GM21390 (cell line): ENCODE measurements at regions not wholly inside any gene's neighbourhood (a gene's known extent, or its start where the extent isn't known, plus 50 kb on each side); places are given as distances from the start of the nearest gene placed in this dataset.
A peak's percentile ranks its signal among the peaks of the same experiment; 100 is the strongest.

Experiments used
- ATAC-seq: cut with Tn5 transposase; IDR thresholded peaks from one replicate; pipeline ENCODE4 v1.9.1; 2021; ENCODE audit not compliant: unreplicated experiment

DNA sequence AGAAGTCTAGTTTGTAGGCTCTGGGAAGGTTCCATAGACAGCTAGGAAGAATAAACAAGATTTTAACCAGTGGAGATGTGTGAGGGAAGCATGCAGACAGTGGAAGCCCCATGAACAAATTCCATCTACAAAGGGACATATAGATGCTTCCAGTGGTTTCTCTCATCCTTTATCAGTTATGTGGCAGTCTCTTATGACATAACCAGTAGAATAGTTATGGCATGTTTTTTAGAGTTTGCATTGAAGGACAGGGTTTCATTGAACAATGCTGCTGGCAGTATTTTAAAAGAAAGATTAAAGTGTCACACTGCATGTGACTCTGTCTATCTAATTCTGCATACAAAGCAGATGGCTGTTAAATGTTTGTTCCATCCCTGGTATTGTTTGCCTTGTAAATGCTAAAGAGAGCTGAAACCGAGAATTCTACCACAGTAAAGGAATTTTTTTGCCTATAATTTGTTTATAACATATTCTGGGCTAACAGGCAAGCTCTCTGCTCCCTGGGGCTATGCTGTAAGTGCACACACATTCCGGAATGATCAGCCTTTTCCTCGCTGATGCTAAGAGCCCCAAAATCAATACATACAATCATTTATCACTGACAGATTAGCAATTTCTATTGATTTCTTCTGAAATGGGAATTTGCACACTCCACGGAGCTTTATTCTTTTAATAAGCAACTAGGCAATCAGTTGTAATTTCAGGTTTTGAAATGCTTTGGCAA, 76.8 kb upstream of the PELI1 start:
- no peak for ATAC-seq

DNA sequence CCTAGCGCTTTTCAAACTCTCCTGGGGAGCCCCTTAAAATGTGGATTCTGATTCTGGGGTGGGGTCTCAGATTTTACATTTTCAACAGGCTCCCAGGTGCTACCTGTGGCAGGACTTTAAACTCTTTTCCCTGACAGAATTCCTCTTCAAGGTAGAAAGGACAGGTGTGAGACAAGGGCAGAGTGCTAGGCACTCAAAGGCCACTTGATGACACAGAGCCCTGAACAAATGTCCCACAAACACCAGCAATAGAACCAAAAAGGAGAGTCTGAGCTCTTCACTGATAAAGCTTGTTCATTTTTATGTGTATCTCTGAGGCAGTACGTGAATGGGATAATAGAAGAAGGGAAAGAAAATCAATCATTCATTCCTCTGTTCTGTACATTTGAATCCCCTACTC, 77.7 kb upstream of the PELI1 start:
- no peak for ATAC-seq

DNA sequence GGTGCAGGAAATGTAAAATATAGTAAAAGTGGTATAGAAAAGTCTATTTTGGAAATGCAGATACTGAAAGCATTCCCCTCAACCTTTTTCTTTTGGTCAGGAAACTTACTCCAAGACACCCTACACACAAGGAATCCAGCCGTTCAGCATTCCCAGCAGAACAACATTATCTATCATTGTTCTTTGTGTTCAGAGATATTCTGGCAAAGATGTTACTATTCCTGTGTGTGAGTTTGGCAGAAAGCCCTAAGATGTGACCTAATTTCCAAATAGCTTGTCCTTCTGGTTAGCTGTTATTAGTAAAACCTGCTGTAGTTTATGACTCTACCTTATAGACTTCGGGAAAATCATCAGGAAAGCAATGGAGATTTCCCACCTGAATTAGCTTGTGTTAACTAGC, 78.1 kb upstream of the PELI1 start:
- no peak for ATAC-seq

DNA sequence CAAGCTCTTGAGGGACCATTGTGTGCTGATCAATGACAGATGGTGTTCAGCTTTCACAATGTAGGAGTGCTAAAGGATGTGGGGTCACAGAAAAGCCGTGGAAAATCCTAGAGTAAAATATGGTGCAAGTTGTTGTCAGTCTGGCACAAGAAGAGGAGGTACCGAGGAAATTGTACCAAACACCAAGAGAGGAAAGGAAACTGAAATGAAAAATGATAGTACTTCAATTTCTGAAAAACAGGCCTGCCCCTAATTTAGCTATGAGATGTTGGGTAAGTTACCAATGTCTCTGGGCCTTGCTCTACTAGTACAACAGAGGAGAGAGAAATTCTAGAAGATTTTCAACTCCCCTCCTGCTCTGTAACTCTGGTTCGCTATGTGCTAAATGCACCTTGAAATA, 78.8 kb upstream of the PELI1 start:
- ATAC-seq = peak; percentile 71

DNA sequence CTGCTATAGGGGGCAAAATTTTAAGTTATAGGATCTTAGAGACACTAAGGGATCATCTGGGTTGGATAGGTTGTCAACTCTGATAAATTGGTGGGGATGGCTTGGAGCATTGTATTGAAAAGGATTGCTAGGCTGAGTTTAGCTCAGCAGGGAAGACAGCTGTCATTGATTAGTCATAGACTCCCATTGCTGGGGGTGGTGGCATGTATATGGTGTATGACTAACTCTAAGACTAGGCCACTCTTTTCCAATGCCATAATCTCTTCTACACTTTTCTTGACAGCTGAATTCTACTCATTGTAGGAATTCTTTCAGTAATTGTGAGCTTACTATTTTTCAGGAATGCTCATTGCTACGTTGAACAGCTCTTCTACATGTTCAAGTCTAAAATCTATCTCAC, 81.3 kb upstream of the PELI1 start:
- ATAC-seq = no peak

DNA sequence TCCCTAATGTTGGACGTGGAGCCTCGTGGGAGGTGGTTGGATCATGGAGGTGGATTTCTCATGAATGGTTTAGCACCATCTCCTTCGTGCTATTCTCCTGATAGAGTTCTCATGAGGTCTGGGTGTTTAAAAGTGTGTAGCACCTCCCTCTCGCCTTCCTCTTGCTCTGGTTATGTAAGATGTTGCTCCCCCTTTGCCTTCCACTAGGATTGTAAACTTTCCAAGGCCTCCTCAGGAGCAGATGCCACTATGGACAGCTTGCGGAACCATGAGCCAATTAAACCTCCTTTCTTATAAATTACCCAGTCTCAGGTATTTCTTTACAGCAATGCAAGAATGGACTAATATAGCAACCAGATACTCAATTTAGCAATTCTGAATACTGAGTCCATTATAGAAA, 82.4 kb upstream of the PELI1 start:
- ATAC-seq = no peak

DNA sequence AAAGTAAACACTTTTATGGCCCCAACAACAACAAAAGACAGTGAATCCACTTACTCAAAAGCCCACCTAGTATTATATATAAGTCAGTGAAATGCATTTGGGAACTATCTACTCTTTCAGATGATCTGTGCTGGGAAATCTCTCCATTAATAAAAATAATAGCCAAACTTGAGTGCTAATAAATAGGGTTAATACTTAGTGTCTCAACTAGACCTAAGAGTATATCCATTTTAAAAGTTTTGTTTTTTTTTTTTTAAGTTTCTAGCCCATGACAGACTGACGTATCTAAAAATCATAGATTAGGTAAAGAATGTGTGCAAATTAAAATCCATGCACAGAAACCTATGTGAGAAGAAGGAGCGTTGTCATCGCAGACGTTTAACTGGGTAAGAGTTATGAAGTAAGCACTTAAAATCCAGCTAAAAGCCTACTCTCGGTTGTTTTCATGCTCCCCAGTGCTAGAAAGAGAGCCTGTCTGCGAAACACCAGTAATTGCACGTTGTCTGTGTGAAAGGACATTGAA, 83.4 kb upstream of the PELI1 start:
- ATAC-seq = no peak

DNA sequence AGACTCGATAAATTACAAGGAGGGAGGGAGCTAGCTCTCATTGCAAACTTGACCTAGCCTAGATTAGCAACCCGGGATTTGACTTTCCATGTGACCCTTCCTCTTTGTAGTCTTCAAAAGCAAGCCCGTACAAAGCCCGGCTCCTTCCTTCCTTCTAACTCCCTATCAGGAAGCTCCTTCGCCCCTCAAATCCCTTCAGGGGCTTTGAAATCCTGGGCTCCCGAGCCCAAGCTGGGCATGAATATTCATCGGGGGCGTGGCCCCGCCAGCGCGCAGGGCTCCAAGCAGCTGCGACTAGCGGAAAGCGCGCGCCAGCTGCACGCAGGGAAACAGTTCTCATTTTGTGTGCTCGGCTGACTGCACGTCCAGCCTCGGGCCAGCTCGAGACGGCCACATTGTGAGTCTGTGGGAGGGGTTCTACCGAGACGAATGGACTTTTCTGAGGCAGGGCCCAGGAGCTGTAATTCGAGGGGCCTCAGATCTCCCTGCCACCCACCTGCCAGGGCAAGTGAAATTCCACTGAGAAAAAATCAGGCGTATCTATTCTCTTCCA, 84.0 kb upstream of the PELI1 start:
- ATAC-seq = peak; percentile 96

DNA sequence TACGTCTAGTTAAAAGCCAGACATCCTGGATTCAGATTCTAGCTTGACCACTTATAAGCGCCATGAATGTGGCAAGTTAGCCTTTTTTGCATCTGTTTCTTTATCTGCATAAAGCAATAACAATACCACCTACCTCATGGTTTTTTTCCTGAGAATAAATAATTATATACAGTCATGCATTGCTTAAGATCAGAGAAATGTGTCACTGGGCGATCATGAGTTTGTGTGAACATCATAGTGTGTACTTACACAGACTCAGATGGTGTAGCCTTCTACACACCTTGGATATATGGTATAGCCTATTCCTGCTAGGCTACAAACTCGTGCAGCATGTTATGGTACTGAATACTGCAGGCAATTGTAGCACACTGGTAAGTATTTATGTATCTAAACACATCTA, 84.7 kb upstream of the PELI1 start:
- ATAC-seq = no peak

DNA sequence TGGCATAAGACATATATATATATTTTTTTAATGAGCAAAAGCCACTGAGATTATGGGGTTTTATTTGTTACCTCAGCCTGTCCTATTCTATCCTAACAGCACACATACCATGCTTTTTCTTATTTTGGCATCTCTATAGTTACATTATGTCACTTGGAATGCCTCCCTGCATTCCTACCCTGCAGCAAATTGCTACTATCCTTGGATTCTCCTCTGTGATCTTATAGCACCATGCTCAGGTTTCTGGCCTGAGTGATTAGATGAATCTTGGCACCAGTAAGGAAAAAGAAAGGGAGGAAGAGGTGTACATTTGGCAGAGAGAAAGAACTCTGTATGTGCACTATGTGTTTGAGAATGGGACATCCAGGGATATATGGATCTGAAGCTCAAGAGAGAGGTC, 86.3 kb upstream of the PELI1 start:
- ATAC-seq = no peak

DNA sequence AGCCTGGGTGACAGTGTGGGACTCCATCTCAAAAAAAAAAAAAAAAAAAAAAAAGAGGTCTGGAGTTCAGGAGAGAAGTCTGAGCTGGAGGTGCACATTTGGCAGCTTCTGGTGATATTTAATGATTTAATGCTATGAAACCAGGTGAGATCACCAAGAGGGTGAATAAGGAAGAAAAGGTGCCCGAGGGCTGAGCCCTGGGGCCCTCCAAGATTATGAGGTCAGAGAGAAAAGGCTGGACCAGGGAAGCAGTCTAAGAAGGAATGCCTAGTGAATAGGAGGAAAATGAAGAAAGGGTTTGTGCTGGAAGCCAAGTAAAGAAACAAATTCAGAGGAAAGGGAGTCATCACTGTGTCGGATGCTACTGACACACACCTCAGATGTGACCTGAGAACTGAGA, 88.0 kb upstream of the PELI1 start:
- no peak for ATAC-seq

DNA sequence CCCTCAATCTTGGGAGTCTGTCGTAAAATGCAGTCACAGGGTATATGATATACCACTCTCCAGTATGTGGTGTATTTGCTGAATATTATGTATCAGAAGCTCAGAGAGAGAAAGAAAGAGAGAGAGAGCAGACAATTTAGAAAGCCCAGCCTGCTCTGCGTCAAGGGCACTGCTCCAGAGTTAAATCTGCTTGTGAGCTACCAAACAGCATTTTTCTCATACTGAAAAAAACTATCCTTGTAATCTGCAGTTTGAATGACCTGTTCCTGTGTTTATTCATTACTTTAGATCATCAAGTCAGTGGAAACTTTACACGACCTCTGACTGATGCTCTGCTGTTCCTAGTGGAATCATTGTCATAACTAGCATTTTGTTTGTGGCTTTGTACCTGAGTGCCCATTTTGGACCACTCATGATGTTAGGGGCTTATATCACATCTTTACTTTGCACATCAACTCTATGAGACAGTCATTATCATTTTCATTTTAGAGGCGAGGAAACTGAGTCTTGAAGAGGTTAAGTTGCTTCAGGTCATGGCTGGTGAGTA, 89.2 kb upstream of the PELI1 start:
- ATAC-seq = no peak

DNA sequence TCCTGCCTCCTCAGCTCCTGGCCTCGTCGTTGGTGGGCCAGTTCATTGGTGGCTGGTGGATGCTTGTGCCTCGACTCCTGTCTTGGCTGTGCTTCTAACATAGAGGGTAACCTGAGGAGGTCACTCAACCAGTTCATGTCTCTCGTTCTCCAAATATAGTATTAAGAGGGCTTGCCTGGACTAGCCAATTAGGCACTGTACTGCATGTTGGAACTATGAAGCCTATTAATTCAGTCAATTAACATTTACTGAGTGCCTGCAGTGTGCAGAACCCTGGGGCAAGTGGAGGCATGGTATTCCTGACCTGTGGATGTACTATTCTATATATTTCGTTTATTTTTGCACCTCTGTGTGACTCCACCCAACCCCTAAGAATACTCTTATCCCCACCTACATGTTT, 89.9 kb upstream of the PELI1 start:
- ATAC-seq = no peak

DNA sequence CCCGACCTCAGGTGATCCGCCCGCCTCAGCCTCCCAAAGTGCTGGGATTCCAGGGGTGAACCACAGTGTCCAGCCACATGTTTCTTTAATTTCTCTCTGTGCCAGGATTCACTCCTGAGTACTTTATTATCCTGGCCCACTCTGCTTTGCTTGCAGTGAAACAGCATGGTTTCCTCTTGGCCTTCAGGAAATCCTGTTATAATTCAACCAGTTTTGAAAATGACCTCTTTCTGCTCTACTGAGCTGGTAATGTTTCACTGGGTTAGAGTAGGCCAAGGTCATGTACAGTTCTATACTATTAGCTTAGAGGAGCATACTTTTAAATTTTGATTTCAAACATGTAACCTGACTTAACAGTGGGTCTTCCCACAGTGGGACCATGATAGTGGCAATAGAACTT, 90.6 kb upstream of the PELI1 start:
- ATAC-seq = no peak

DNA sequence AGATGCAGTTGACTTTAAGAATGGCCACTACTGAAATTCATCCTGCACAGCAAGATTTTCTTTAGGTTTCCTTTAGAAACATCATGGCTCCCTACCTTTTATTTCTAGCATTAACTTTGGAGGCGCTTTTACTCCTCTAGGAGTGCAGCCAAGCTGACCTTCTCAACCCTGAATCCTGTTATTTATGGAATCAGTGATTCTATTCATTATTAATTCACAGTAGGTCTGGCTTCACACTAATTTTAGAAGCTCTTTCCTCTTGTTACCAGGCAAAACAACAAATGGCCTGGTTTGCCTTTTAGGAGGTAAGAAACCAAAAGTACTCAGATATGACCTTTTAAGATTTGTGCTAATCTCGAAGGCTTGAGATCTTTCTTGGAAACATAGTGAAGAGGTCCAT, 93.0 kb upstream of the PELI1 start:
- no peak for ATAC-seq

DNA sequence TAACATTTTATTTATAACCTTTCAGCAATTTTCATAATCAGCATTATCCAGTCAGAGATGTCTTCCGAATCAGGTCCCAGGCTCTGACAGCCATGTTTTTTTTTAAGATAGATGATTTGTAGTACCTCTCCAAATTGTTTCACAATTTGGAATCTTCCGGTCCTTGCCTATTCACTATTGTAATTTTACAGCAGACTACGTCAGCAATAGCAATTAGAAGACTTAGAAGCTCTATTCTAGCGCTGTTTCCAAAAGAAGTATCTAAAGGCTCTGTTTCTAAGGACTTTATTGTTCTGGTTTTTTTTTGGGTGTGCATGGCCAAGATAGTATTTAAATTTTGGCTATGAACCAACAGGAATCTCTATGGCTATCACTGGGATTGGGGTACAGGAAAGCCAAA, 94.6 kb upstream of the PELI1 start:
- ATAC-seq = no peak

DNA sequence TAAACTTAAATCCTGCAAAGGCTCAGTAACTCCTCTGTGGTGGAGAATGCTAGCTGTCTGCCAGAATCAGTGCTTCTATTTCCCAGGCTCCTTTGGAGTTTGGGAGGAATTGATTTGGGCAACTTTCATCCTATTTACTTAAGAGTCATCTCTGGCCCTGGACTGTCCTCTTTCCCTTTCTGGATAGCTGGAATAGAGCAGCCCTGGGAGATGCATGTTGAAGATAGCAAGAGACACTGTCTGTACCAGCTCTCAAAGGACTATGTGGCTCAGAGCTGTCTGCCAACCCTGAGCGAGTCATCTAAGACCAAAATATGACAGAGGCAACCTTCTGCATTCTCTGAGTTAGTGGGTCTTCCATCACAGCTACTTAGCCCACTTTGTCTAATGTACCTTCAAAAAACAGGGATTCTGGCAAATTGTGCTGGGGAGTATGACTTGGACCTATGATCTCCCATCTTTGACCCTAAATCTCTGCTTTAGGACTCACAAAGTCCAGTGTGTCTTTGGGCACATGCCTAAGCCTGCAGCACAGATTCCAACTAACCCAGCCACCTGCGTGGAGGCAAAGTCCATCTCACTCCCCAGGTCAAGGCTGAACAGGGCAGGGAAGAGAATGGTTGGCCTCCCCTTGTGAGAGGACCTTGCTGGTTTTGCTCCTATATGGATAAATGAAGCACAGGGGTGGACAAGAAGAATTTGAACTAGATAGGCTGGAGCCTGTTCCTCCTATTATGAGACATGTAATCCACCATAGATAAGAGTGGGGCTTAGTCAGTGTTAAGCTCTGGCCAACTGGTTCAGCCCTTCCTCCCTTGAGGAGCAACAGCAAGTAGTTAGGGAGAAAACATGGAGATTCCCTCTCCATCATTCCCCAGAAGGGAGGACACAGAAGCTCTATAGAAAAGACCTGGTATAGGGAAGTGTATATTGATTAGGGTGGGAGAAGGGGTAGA, 99.1 kb upstream of the PELI1 start:
- no peak for ATAC-seq

DNA sequence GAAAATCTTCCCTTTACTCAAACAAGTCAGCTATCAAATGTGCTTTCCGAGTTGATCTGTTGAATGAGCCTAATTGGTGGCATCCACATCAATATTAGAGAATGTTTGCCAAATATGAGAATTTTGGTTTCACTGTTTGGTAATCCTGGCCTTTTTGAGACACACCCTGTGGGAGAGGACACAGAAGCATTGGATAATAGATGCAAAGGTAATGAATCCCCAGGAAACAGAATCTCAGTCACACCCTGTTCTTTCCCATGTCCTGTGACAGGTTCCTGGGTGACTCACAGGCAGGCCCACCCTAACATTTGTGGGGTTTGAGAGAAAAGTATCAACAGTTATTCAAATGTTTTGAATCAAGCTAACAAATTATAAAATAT, 99.8 kb upstream of the PELI1 start:
- ATAC-seq = no peak

DNA sequence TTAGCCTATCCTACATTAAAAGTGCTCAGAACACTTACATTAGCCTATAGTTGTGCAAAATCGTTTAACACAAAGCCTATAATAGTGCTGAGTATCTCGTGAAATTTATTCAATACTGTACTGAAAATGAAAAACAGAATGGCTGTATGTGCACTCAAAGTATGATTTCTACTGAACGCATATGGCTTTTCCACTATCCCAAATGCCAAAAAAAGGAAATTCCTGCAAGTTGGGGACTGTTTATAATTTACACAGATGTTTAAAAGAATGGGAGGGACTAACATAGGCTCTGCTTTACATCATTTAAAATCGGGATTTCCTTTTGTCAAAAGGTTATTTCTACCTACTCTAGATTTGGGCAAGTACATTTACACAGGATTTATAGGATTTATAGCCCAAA, 101.4 kb upstream of the PELI1 start:
- no peak for ATAC-seq

DNA sequence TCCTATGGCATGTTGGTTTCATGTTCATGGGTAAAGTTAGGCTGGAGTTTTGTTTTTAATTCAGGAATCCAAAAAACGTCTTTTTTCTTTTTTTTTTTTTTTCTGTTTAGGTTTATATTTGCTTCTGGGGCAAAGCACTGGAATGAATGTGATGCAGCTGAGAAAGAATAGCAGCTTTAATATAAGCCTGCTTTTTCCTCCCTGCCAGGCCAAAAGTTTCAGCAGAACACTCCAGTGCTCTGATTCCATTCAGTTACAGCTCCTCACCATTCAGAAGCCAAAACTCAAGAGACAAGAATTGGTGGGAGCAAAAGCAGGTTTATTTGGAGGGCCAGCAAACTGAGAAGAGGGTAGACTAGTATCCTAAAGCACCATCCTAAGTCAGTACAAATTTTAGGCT, 102.7 kb upstream of the PELI1 start:
- no peak for ATAC-seq

DNA sequence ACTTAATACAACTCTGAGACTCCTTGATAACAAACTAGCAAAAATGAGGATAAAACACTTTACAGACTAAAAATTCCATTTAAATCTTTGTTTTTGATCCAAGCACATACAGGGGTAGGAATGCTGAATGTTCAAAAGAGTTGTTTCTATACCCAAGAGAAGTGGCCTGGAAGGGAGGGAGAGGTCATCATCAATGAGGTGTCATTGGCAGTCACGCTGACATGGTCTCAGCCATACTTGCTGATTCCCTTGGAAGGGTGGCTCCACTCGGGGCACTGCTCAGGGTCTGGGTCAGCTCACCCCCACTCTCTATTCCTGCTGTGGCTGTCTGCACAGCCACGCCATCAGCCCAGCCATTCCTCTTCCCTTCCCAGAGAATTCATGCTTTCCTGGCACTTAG, 105.2 kb upstream of the PELI1 start:
- no peak for ATAC-seq

DNA sequence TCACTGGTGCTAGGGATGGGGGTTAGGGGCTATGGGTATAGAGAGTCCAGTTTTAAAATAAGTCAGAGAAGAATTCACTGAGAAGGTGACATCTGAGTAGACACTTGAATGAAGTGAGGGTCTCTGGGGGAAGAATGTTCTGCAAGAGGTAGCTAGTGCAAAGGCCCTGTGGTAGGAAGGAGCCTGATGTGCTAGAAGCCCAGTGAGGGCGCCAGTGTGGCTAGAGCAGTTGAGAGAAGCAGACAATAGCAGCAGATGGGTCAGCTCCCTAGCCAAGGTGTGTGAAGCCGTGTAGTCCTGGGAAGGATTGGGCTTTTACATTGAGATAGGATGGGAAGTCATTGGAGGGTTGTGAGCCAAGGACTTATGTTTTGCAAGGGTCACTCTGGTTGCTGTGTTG, 105.8 kb upstream of the PELI1 start:
- ATAC-seq = no peak
